H1 (cell line): ENCODE measurements at regions not wholly inside any gene's neighbourhood (a gene's known extent, or its start where the extent isn't known, plus 50 kb on each side); places are given as distances from the start of the nearest gene placed in this dataset.

Experiments
- TF ChIP-seq, protein P1 (sequence below): fragments of 300-600 bp; sonication (generic); IDR thresholded peaks from 2 replicates; pipeline ENCODE4 v1.7.1; 2012; ENCODE audit warnings: low read length, moderate library complexity, mild to moderate bottlenecking, inconsistent platforms; ENCODE audit not compliant: insufficient replicate concordance

- TF ChIP-seq, protein P1, sequence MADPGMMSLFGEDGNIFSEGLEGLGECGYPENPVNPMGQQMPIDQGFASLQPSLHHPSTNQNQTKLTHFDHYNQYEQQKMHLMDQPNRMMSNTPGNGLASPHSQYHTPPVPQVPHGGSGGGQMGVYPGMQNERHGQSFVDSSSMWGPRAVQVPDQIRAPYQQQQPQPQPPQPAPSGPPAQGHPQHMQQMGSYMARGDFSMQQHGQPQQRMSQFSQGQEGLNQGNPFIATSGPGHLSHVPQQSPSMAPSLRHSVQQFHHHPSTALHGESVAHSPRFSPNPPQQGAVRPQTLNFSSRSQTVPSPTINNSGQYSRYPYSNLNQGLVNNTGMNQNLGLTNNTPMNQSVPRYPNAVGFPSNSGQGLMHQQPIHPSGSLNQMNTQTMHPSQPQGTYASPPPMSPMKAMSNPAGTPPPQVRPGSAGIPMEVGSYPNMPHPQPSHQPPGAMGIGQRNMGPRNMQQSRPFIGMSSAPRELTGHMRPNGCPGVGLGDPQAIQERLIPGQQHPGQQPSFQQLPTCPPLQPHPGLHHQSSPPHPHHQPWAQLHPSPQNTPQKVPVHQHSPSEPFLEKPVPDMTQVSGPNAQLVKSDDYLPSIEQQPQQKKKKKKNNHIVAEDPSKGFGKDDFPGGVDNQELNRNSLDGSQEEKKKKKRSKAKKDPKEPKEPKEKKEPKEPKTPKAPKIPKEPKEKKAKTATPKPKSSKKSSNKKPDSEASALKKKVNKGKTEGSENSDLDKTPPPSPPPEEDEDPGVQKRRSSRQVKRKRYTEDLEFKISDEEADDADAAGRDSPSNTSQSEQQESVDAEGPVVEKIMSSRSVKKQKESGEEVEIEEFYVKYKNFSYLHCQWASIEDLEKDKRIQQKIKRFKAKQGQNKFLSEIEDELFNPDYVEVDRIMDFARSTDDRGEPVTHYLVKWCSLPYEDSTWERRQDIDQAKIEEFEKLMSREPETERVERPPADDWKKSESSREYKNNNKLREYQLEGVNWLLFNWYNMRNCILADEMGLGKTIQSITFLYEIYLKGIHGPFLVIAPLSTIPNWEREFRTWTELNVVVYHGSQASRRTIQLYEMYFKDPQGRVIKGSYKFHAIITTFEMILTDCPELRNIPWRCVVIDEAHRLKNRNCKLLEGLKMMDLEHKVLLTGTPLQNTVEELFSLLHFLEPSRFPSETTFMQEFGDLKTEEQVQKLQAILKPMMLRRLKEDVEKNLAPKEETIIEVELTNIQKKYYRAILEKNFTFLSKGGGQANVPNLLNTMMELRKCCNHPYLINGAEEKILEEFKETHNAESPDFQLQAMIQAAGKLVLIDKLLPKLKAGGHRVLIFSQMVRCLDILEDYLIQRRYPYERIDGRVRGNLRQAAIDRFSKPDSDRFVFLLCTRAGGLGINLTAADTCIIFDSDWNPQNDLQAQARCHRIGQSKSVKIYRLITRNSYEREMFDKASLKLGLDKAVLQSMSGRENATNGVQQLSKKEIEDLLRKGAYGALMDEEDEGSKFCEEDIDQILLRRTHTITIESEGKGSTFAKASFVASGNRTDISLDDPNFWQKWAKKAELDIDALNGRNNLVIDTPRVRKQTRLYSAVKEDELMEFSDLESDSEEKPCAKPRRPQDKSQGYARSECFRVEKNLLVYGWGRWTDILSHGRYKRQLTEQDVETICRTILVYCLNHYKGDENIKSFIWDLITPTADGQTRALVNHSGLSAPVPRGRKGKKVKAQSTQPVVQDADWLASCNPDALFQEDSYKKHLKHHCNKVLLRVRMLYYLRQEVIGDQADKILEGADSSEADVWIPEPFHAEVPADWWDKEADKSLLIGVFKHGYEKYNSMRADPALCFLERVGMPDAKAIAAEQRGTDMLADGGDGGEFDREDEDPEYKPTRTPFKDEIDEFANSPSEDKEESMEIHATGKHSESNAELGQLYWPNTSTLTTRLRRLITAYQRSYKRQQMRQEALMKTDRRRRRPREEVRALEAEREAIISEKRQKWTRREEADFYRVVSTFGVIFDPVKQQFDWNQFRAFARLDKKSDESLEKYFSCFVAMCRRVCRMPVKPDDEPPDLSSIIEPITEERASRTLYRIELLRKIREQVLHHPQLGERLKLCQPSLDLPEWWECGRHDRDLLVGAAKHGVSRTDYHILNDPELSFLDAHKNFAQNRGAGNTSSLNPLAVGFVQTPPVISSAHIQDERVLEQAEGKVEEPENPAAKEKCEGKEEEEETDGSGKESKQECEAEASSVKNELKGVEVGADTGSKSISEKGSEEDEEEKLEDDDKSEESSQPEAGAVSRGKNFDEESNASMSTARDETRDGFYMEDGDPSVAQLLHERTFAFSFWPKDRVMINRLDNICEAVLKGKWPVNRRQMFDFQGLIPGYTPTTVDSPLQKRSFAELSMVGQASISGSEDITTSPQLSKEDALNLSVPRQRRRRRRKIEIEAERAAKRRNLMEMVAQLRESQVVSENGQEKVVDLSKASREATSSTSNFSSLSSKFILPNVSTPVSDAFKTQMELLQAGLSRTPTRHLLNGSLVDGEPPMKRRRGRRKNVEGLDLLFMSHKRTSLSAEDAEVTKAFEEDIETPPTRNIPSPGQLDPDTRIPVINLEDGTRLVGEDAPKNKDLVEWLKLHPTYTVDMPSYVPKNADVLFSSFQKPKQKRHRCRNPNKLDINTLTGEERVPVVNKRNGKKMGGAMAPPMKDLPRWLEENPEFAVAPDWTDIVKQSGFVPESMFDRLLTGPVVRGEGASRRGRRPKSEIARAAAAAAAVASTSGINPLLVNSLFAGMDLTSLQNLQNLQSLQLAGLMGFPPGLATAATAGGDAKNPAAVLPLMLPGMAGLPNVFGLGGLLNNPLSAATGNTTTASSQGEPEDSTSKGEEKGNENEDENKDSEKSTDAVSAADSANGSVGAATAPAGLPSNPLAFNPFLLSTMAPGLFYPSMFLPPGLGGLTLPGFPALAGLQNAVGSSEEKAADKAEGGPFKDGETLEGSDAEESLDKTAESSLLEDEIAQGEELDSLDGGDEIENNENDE: no peak
These were observed 240.3 kb upstream of the PLEKHG7 start (continued) for GRCh38 chr12:92462527-92462926.
